HCT116 (cell line): ENCODE measurements at regions not wholly inside any gene's neighbourhood (a gene's known extent, or its start where the extent isn't known, plus 50 kb on each side); places are given as distances from the start of the nearest gene placed in this dataset.

Source experiments
- ATAC-seq: fragments of 200-7000 bp; cut with Tn5 transposase; 2 replicates; pipeline ENCODE4 v1.9.1; 2020; ENCODE audit warnings: mild to moderate bottlenecking, moderate library complexity
- BruUV-seq: library from RNA; stranded (reverse); fragments of 400-500 nt; replicated peaks from 2 replicates; lab custom pipeline; 2021; lab: Mats Ljungman, UMichigan
- CTCF ChIA-PET: fragments of 300-600 bp; sonication (Branson Sonifier 250); formaldehyde crosslinking; loops from one replicate; lab custom pipeline; 2021; ENCODE audit warnings: antibody characterized with exemption; lab: Charles Lee
- POLR2A ChIA-PET: fragments of 300-600, 350-600 bp; sonication (Branson Sonifier 250); formaldehyde crosslinking; loops from one replicate; lab custom pipeline; 2021; ENCODE audit warnings: antibody characterized with exemption; lab: Charles Lee
- RAD21 ChIA-PET, 2 experiments: fragments of 300-600 bp; sonication (Branson Sonifier 250); formaldehyde crosslinking; loops; one replicate each; lab custom pipeline; 2023; ENCODE audit warnings: low total read pairs in 2 of 2; ENCODE audit not compliant: uncharacterized antibody in 2 of 2, unreplicated experiment in 2 of 2, low non-redundant PET in 1 of 2; lab: Charles Lee
- DNase-seq: peaks from one replicate; pipeline ENCODE4 v3.0.0-alpha.2; 2010; ENCODE audit warnings: low read depth, low spot score
- H2AFZ ChIP-seq: fragments of 200-600 bp; shearing (Covaris generic), sonication (generic); 2 replicates; pipeline ENCODE4 v1.6.1; 2017; ENCODE audit warnings: low read depth, mixed run types, mixed read lengths, antibody characterized with exemption, low read length; ENCODE audit not compliant: poor library complexity, severe bottlenecking
- H3K27ac ChIP-seq: 2 replicates; pipeline ENCODE4 v1.5.1; 2012; ENCODE audit warnings: low read depth, low read length
- H3K27me3 ChIP-seq: fragments of 200-600 bp; sonication (generic); 2 replicates; pipeline ENCODE4 v1.6.1; 2016; ENCODE audit warnings: mixed run types, low read length, mixed read lengths; ENCODE audit not compliant: insufficient read depth
- H3K36me3 ChIP-seq, 2 experiments: fragments of 200-500 bp in 1 of 2; fragments of 200-600 bp in 1 of 2; sonication (Bioruptor generic) in 1 of 2; sonication (generic) in 1 of 2; 2 replicates each; pipeline versions ENCODE4 v1.5.1 to v1.6.1; 2014 to 2016; ENCODE audit warnings: low read length in 2 of 2, inconsistent platforms in 1 of 2, mixed read lengths in 1 of 2, mixed run types in 1 of 2; ENCODE audit not compliant: insufficient read depth in 2 of 2, control insufficient read depth in 1 of 2
- H3K4me1 ChIP-seq, 2 experiments: fragments of 200-600 bp in 1 of 2; sonication (generic) in 1 of 2; 2 replicates each; pipeline versions ENCODE4 v1.5.1 to v1.6.1; 2012 to 2017; ENCODE audit warnings: low read length in 2 of 2, inconsistent platforms in 1 of 2, mild to moderate bottlenecking in 1 of 2, mixed read lengths in 1 of 2, mixed run types in 1 of 2, moderate library complexity in 1 of 2; ENCODE audit not compliant: insufficient read depth in 2 of 2, control insufficient read depth in 1 of 2
- H3K4me2 ChIP-seq: fragments of 200-600 bp; sonication (generic); 2 replicates; pipeline ENCODE4 v1.6.1; 2017; ENCODE audit warnings: mixed run types, low read length, mixed read lengths
- H3K4me3 ChIP-seq, 2 experiments: fragments of 200-600 bp in 1 of 2; sonication (generic) in 1 of 2; replicated peaks in 1 of 2; 2 replicates each; pipeline ENCODE4 v1.5.1; 2011 to 2016; ENCODE audit warnings: low read length in 2 of 2, control low read depth in 1 of 2, low read depth in 1 of 2, mild to moderate bottlenecking in 1 of 2, mixed read lengths in 1 of 2, mixed run types in 1 of 2
- H3K79me2 ChIP-seq: fragments of 200-600 bp; sonication (generic); 2 replicates; pipeline ENCODE4 v1.6.1; 2017; ENCODE audit warnings: mild to moderate bottlenecking, mixed run types, low read length, moderate library complexity, mixed read lengths; ENCODE audit not compliant: insufficient read depth
- H3K9ac ChIP-seq: fragments of 200-600 bp; sonication (generic); 2 replicates; pipeline ENCODE4 v1.6.1; 2016; ENCODE audit warnings: low read length, mixed read lengths
- H3K9me2 ChIP-seq: fragments of 200-600 bp; sonication (generic), shearing (Covaris generic); 2 replicates; pipeline ENCODE4 v1.6.1; 2017; ENCODE audit warnings: mixed run types, mild to moderate bottlenecking, moderate library complexity; ENCODE audit not compliant: insufficient read depth
- H3K9me3 ChIP-seq, 2 experiments: fragments of 200-500 bp in 1 of 2; fragments of 200-600 bp in 1 of 2; sonication (Bioruptor generic) in 1 of 2; sonication (generic) in 1 of 2; 2 replicates each; pipeline ENCODE4 v1.6.1; 2014 to 2017; ENCODE audit warnings: low read length in 2 of 2, mixed read lengths in 2 of 2, inconsistent platforms in 1 of 2, low read depth in 1 of 2, mild to moderate bottlenecking in 1 of 2, mixed run types in 1 of 2, moderate library complexity in 1 of 2; ENCODE audit not compliant: control insufficient read depth in 1 of 2, insufficient read depth in 1 of 2
- H4K20me1 ChIP-seq: fragments of 200-600 bp; sonication (generic), shearing (Covaris generic); 2 replicates; pipeline ENCODE4 v1.6.1; 2017; ENCODE audit warnings: mixed run types, mild to moderate bottlenecking, moderate library complexity; ENCODE audit not compliant: insufficient read depth
- ATF3 ChIP-seq: IDR thresholded peaks from 2 replicates; pipeline ENCODE4 v1.6.1; 2012
- CTCF ChIP-seq, 3 experiments: fragments of 200-600 bp in 1 of 3; sonication (generic) in 1 of 3; IDR thresholded peaks in 2 of 3; conservative IDR thresholded peaks in 1 of 3; 2 replicates each; pipeline ENCODE4 v1.5.1; 2012 to 2017; ENCODE audit warnings: low read depth in 2 of 3, low read length in 2 of 3, antibody characterized with exemption in 1 of 3, borderline replicate concordance in 1 of 3, control low read depth in 1 of 3, mild to moderate bottlenecking in 1 of 3, mixed read lengths in 1 of 3, mixed run types in 1 of 3, moderate library complexity in 1 of 3; ENCODE audit not compliant: insufficient read depth in 1 of 3
- ELF1 ChIP-seq: IDR thresholded peaks from 2 replicates; pipeline ENCODE4 v1.6.1; 2012; ENCODE audit warnings: low read depth, borderline replicate concordance
- EZH2 ChIP-seq: fragments of 200-600 bp; sonication (generic); IDR thresholded peaks from 2 replicates; pipeline ENCODE4 v1.6.1; 2017; ENCODE audit warnings: antibody characterized with exemption, mixed run types
- FOSL1 ChIP-seq: IDR thresholded peaks from 2 replicates; pipeline ENCODE4 v1.6.1; 2012; ENCODE audit warnings: low read depth
- POLR2AphosphoS5 ChIP-seq: IDR thresholded peaks from 2 replicates; pipeline ENCODE4 v1.6.1; 2011; ENCODE audit warnings: mild to moderate bottlenecking, low read depth, low read length, moderate library complexity
- RAD21 ChIP-seq: IDR thresholded peaks from 2 replicates; pipeline ENCODE4 v1.6.1; 2012; ENCODE audit warnings: low read depth, mild to moderate bottlenecking
- TCF7L2 ChIP-seq: IDR thresholded peaks from 2 replicates; pipeline ENCODE4 v1.7.0; 2011; ENCODE audit warnings: borderline replicate concordance, inconsistent platforms; ENCODE audit not compliant: insufficient read depth, insufficient read length; ENCODE audit errors: extremely low read depth
- YY1 ChIP-seq: IDR thresholded peaks from 2 replicates; pipeline ENCODE4 v1.6.1; 2011; ENCODE audit warnings: low read length, low read depth, moderate library complexity, mild to moderate bottlenecking; ENCODE audit not compliant: insufficient replicate concordance; ENCODE audit errors: extremely low read depth
- ZBTB33 ChIP-seq: IDR thresholded peaks from 2 replicates; pipeline ENCODE4 v1.6.1; 2011; ENCODE audit warnings: mild to moderate bottlenecking, low read length, moderate library complexity; ENCODE audit not compliant: insufficient replicate concordance; ENCODE audit errors: extremely low read depth
- intact Hi-C: fragments of 100-400 bp; cut with micrococcal nuclease; formaldehyde crosslinking; loops from 2 replicates; pipeline ENCODE4 v1.10.0; 2022
- TF ChIP-seq, protein P1 (sequence below): IDR thresholded peaks from 2 replicates; pipeline ENCODE4 v1.6.1; 2012; ENCODE audit warnings: low read depth

GRCh38 chr2:33673937-33674336 is 74.8 kb upstream of the FAM98A start:
- Histone ChIP-seq H3K4me3 (no peak overlapping the region), H3K36me3 (no peaks in the 10 kb centered on the region), H3K27me3 (no peaks in the 10 kb centered on the region; the same call in 1 of the 2 replicates), H3K9me3 (no peaks in the 10 kb centered on the region), H3K79me2 (no peaks in the 10 kb centered on the region), H3K27ac (no peak overlapping the region), H3K9me2 (no peaks in the 10 kb centered on the region), H3K4me1 (no peaks in the 10 kb centered on the region), H3K9ac (no peak overlapping the region), H4K20me1 (no peaks in the 10 kb centered on the region), H2AFZ (no peak overlapping the region), H3K4me2 (no peak overlapping the region)
- TF ChIP-seq TCF7L2 (no peak), ELF1 (no peak), EZH2 (no peak), ATF3 (no peak), CTCF (IDR thresholded peaks at IDR 0.05 in 2 of 3, conservative IDR thresholded peaks at IDR 0.05 in 1 of 3; ENCODE audit: borderline replicate concordance in 1 of 3, insufficient read depth in 1 of 3, low read depth in 2 of 3, low read length in 2 of 3) (peak; percentile 16 to 60 (median 21); a peak in 3 of 6 replicates), RAD21 (peak; percentile 59), ZBTB33 (no peak), FOSL1 (no peak), POLR2AphosphoS5 (no peak), YY1 (no peak)
- TF ChIP-seq, protein P1, sequence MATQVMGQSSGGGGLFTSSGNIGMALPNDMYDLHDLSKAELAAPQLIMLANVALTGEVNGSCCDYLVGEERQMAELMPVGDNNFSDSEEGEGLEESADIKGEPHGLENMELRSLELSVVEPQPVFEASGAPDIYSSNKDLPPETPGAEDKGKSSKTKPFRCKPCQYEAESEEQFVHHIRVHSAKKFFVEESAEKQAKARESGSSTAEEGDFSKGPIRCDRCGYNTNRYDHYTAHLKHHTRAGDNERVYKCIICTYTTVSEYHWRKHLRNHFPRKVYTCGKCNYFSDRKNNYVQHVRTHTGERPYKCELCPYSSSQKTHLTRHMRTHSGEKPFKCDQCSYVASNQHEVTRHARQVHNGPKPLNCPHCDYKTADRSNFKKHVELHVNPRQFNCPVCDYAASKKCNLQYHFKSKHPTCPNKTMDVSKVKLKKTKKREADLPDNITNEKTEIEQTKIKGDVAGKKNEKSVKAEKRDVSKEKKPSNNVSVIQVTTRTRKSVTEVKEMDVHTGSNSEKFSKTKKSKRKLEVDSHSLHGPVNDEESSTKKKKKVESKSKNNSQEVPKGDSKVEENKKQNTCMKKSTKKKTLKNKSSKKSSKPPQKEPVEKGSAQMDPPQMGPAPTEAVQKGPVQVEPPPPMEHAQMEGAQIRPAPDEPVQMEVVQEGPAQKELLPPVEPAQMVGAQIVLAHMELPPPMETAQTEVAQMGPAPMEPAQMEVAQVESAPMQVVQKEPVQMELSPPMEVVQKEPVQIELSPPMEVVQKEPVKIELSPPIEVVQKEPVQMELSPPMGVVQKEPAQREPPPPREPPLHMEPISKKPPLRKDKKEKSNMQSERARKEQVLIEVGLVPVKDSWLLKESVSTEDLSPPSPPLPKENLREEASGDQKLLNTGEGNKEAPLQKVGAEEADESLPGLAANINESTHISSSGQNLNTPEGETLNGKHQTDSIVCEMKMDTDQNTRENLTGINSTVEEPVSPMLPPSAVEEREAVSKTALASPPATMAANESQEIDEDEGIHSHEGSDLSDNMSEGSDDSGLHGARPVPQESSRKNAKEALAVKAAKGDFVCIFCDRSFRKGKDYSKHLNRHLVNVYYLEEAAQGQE = no peak
- CTCF ChIA-PET = interaction anchor here (0.7 to 1.5 kb wide), 7 partner anchors 24 to 1755 kb away, joined by 3 to 5 read pairs (median 4); partner anchors contain the start of gene FAM98A
- RAD21 ChIA-PET = no interaction called here
- DNase-seq (peak; percentile 13), ATAC-seq (peak; percentile 43; the same call in 1 of the 2 replicates)
- intact Hi-C loops = loop anchor here (5.0 to 10.0 kb wide), 2 partner anchors 421 to 1738 kb away; no protein-coding TSS in a partner anchor
- no TSS peak for BruUV-seq
- POLR2A ChIA-PET = no interaction called here
